Skin epidermis (tissue), 12 donors: ENCODE measurements at regions not wholly inside any gene's neighbourhood (a gene's known extent, or its start where the extent isn't known, plus 50 kb on each side); places are given as distances from the start of the nearest gene placed in this dataset.

Source experiments
- H3K27ac ChIP-seq, 21 experiments: fragments of 200-600 bp; sonication (generic) in 11 of 21; one replicate each; pipeline ENCODE4 v1.5.0; 2020; ENCODE audit warnings: mild to moderate bottlenecking in 3 of 21, inconsistent platforms in 2 of 21, moderate library complexity in 2 of 21
- H3K4me3 ChIP-seq, 7 experiments: fragments of 200-600 bp; sonication (generic) in 2 of 7; one replicate each; pipeline ENCODE4 v1.5.0; 2020; ENCODE audit warnings: inconsistent platforms in 2 of 7, mild to moderate bottlenecking in 2 of 7, moderate library complexity in 1 of 7

GRCh38 chr21:35408401-35408800, 359.3 kb upstream of the RUNX1 start:
- Histone ChIP-seq H3K27ac (peak overlapping the region in 15 of 21 experiments; percentile 4 to 80 (median 42)), H3K4me3 (no peak overlapping the region)

DNA sequence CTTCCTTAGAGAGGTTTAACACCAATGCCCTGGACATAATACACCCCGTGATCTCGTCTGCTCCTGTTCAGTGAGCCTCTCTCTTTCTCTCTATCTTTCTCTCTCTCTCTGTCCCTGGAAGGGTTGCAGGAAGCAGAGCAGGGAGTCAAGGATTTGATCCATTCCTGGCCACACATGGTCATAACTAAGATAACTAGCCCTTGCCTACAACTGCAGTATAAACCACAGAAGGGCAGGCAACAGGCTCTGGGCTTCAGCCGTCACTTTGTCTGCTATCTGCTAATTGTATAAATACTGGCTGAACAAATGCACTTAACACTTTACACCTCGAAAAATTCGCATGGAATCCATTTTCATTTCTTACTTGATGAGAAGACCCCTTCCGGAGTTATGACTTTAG, 357.5 kb upstream of the RUNX1 start:
- H3K4me3 ChIP-seq: no peak overlapping the region
- no peak overlapping the region for H3K27ac ChIP-seq

- Histone ChIP-seq H3K27ac (no peak overlapping the region), H3K4me3 (no peak overlapping the region)
Observed at GRCh38 chr21:35405981-35406380, 356.9 kb upstream of the RUNX1 start.

DNA sequence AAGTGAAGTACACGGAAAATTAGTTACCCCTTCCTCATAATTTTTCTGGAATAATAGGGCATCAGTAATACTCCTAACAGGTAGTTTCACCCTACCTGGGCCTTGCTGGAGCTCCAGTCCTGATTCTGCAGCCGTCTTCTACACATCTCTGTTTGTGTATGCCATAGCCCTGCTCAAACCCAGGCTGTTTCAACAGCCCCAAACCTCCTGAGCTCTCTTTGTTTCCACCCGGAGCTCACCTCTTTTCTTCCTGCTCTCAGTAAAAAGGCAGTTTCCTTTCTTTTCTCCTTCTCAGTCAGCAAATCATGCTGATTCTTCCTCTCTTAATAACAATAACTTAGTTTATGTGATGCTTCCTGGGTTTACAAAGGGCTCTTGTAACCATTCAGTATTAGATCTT, 355.1 kb upstream of the RUNX1 start:
- Histone ChIP-seq H3K4me3 (no peak overlapping the region), H3K27ac (no peak overlapping the region)

DNA sequence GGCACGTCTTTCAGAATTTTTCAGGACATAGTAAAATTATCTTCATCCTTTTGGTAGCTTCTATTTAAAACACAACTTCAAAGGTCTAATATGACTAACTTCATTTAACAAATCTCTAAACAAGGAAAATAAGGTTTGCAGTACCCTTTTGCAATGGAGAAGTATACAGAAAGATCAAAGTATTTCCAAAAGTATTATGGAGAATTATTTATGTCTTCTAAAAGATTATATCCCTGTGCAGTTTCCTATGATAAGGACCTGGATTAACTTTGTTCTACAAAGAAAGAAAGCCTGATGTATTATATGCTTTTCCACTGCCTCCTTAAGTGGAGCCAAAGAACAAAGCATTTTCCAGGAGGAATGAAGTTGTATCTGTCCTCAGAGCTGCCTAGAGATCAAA, 353.0 kb upstream of the RUNX1 start:
- H3K4me3 ChIP-seq: no peak overlapping the region
- no peak overlapping the region for H3K27ac ChIP-seq

DNA sequence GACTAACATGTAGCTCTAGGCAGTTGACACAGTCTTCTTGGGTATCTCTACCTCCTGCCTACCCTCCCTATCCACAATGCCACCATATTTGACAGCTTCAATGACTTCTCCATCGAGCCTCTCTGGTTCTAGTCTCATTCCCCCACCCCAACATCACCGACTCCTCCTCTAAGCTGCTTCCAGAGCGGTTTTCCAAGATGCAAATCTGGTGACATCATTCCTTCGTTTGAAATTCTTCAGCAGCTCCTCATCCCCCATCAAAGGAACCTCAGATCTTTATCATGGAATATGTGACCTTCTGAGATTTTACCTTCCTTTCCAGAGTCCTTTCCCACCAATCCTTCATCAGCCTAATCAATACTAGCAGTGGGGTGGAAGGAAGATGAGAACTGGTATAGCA, 352.4 kb upstream of the RUNX1 start:
- Histone ChIP-seq H3K4me3 (no peak overlapping the region), H3K27ac (peak overlapping the region in 1 of 21 experiments; percentile 59)

GRCh38 chr21:35400233-35400939, 351.3 kb upstream of the RUNX1 start:
- H3K27ac ChIP-seq: peak overlapping the region in 6 of 21 experiments; percentile 5 to 72 (median 29)
- H3K4me3 ChIP-seq: no peak overlapping the region

GRCh38 chr21:35399706-35400105, 350.6 kb upstream of the RUNX1 start:
- H3K4me3 ChIP-seq: no peak overlapping the region
- peak overlapping the region in 6 of 21 experiments; percentile 5 to 72 (median 28) for H3K27ac ChIP-seq

DNA sequence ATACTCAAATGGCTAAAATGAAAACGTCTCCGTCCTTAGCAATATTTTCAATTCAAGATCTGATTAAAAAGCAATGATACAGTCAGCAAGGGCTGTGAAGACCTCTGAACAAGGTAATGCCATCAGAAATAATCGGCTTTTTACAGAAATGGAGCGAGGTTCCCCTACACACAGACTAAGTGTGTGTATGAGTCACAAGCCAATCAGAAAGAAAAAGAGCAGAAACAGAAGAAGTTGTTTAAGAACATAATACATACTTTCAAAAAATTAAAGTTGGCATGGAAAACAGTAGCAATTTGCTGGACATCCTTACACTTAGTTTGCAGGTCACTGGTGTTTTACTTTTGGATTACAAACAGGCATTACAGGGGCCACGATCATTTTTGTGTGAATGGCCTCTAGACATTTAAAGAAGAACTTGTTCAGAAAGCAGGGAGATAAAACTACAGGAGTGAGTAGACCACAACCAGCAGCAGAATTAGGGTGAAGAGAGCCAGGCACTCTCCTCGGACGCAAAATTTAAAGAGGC, 350.0 kb upstream of the RUNX1 start:
- H3K4me3 ChIP-seq: no peak overlapping the region
- H3K27ac ChIP-seq: peak overlapping the region in 8 of 21 experiments; percentile 13 to 72 (median 46)

GRCh38 chr21:35398346-35398982, 349.4 kb upstream of the RUNX1 start:
- H3K27ac ChIP-seq: peak overlapping the region in 9 of 21 experiments; percentile 13 to 72 (median 43)
- no peak overlapping the region for H3K4me3 ChIP-seq

GRCh38 chr21:35397781-35398180, 348.7 kb upstream of the RUNX1 start:
- Histone ChIP-seq H3K27ac (no peak overlapping the region), H3K4me3 (no peak overlapping the region)

DNA sequence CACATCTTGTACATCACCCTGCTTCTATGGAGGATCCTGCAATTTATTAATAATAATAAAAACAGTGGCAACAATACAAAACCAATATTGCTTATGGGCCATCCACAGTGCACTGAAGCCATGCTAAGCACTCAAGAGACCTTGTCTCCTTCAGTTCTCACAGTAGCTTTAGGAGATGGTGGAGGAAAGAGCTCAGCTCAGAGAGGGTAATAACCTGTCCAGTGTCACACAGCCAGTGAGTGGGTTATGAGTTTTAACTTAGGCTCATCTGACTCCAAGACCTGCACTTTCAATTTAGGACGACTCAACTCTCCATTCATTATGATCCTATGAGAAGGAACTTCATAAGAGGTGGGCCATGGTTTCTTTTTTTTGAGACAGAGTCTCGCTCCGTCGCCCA, 347.6 kb upstream of the RUNX1 start:
- H3K4me3 ChIP-seq: no peak overlapping the region
- H3K27ac ChIP-seq: peak overlapping the region in 1 of 21 experiments; percentile 46

- Histone ChIP-seq H3K27ac (peak overlapping the region in 3 of 21 experiments; percentile 39 to 46 (median 42)), H3K4me3 (no peak overlapping the region)
Observed at GRCh38 chr21:35395728-35396127, 346.6 kb upstream of the RUNX1 start.

- peak overlapping the region in 1 of 21 experiments; percentile 1 for H3K27ac ChIP-seq
- H3K4me3 ChIP-seq: no peak overlapping the region
Observed at GRCh38 chr21:35394634-35395369, 345.7 kb upstream of the RUNX1 start.

DNA sequence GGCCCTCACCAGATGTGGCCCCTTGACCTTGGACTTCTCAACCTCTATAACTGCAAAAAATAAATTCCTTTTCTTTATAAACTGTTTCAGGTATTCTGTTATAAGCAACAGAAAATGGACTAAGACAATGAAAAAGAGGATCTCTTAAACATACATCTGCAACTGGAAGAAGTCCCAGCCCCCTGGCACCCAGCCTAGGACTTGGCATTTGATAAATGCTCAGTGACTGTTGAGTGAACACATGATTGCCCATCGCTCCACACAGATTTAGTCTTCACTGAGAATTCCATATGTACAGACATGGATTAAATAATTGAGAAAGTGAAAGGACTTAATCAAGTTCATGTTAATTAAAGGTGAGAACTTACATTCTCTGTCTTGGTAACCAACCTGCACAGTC, 344.9 kb upstream of the RUNX1 start:
- Histone ChIP-seq H3K4me3 (no peak overlapping the region), H3K27ac (no peak overlapping the region)

DNA sequence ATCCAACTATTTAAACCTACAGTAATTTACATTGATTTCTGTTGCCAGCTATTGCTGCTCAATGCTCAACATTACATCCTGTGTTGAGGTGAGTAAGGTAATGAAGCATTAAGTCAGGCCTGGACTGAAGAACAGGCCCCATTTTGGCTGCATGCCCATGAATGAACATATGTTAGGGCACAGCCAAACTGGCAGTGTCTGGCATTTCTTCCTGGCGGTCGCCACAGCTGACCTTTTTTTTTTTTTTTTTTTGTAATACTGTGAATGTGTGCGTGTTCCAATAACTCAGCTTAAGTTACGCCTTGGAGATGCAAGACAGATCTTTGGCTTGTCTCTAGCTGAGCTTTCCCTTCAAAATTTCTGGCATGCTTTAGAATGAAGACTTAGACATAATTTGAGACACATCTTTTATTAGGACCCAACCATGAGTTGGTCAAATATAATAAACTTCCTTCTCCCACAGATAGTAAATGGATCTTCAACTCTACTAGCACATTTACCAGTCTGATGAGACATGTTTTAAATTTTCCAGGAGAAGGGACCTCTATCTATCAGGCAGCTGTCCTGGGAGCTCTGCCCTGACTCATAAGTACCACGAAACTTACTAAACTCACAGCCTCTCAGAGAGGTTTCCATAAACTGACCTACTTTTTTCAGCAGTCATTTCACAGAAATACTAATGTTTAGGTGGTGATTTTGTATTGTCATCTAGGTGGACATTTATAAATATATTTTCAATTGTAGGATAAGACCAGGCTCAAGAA, 341.1 kb upstream of the RUNX1 start:
- Histone ChIP-seq H3K27ac (peak overlapping the region in 2 of 21 experiments; percentile 28 to 29), H3K4me3 (no peak overlapping the region)

DNA sequence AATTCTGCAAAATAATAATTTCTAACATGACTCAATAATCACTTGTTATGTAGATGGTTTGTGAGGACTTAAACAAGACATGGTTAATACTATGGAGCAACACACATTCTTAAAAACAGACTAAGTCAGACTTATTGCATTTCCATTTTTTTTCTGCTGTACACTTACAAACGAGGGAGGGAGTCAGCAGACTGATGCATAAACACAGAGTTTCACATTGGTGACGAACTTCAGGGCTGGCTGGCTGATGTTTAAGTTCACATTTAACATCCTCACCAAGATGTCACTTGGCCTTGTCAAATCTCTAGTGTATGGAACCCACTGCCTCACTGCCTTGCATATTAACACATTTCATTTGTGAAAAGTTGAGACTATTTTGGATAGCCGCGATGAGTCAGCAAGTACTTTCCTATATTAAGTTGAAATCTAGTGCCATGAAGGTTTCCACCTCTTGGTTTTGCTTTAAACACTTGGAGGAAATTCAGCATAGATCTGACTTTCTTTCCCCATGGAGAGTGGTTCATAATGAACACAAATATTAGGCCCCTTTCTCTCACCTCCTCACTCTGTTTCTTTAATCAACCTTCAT, 337.5 kb upstream of the RUNX1 start:
- Histone ChIP-seq H3K4me3 (no peak overlapping the region), H3K27ac (no peak overlapping the region)

DNA sequence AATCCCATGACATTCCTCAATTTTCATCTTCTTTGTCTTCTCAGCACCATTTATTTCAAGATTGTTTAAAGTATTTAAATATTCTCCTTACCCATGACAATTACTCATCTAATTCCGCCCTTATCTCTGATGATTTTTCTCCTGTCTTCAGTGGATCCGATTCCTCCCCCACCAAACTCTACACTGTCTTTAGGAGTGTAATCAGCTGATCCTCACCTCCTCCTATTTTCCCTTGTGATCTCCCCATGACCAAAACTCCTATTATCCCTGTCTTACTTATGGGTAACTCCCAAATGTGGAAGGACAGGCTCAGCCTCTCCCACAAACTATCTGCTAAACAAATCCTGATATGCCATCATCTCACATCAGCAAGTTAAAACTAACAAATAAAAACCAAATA, 335.3 kb upstream of the RUNX1 start:
- Histone ChIP-seq H3K4me3 (no peak overlapping the region), H3K27ac (no peak overlapping the region)

GRCh38 chr21:35382696-35383095, 333.6 kb upstream of the RUNX1 start:
- H3K4me3 ChIP-seq: no peak overlapping the region
- H3K27ac ChIP-seq: no peak overlapping the region
